ENCODE measurements at regions not wholly inside any gene's neighbourhood (a gene's known extent, or its start where the extent isn't known, plus 50 kb on each side); places are given as distances from the start of the nearest gene placed in this dataset.

- TF ChIP-seq CTCF (IDR thresholded peaks at IDR 0.05) (no peak), POLR2A (IDR thresholded peaks at IDR 0.05) (no peak), EP300 (IDR thresholded peaks at IDR 0.05) (no peak)
These were observed 75.6 kb downstream of the SPRY2 start for GRCh38 chr13:80265348-80265747.

Data from ovary (tissue), 3 donors.